ENCODE measurements at regions not wholly inside any gene's neighbourhood (a gene's known extent, or its start where the extent isn't known, plus 50 kb on each side); places are given as distances from the start of the nearest gene placed in this dataset.

- no peak for TF ChIP-seq ZBTB33 (IDR thresholded peaks at IDR 0.05; ENCODE audit: extremely low read depth, insufficient replicate concordance, low read length)
- TF ChIP-seq FOSL1 (IDR thresholded peaks at IDR 0.05; ENCODE audit: low read depth), result no peak
- no peak for TF ChIP-seq SIN3A (IDR thresholded peaks at IDR 0.05; ENCODE audit: low read depth)
- no peak for TF ChIP-seq CTCF (IDR thresholded peaks at IDR 0.05 in 2 of 3, conservative IDR thresholded peaks at IDR 0.05 in 1 of 3; ENCODE audit: borderline replicate concordance in 1 of 3, insufficient read depth in 1 of 3, low read depth in 2 of 3, low read length in 2 of 3)
- no peak for TF ChIP-seq POLR2AphosphoS5 (IDR thresholded peaks at IDR 0.05; ENCODE audit: low read depth, low read length)
- no peak for TF ChIP-seq ZNF274 (IDR thresholded peaks at IDR 0.05; ENCODE audit: low read depth, low read length)
- TF ChIP-seq EZH2 (IDR thresholded peaks at IDR 0.05), result no peak
- TF ChIP-seq CBX3 (IDR thresholded peaks at IDR 0.05; ENCODE audit: low read depth), result no peak
- TF ChIP-seq RAD21 (IDR thresholded peaks at IDR 0.05; ENCODE audit: low read depth), result no peak
- TF ChIP-seq ZFX (IDR thresholded peaks at IDR 0.05), result no peak
- TF ChIP-seq JUND (IDR thresholded peaks at IDR 0.05), result no peak
- TF ChIP-seq POLR2A (IDR thresholded peaks at IDR 0.05; ENCODE audit: borderline replicate concordance, extremely low read depth, insufficient read depth, insufficient read length), result no peak
- TF ChIP-seq TCF7L2 (IDR thresholded peaks at IDR 0.05; ENCODE audit: borderline replicate concordance, extremely low read depth, insufficient read depth, insufficient read length), result no peak
- no peak for TF ChIP-seq SP1 (IDR thresholded peaks at IDR 0.05; ENCODE audit: low read depth)
- TF ChIP-seq YY1 (IDR thresholded peaks at IDR 0.05; ENCODE audit: extremely low read depth, insufficient replicate concordance, low read depth, low read length), result no peak
- no peak for TF ChIP-seq EZH2phosphoT487 (IDR thresholded peaks at IDR 0.05; ENCODE audit: borderline replicate concordance)
- TF ChIP-seq SRF (IDR thresholded peaks at IDR 0.05; ENCODE audit: low read depth), result no peak
- Histone ChIP-seq H3K4me2 (ENCODE audit: low read length) (no peak overlapping the region), H4K20me1 (ENCODE audit: insufficient read depth) (no peaks in the 10 kb centered on the region), H3K9me3 (ENCODE audit: control insufficient read depth in 1 of 2, insufficient read depth in 1 of 2, low read depth in 1 of 2, low read length in 2 of 2) (no peaks in the 10 kb centered on the region), H3K9ac (ENCODE audit: low read length) (no peak overlapping the region), H3K79me2 (ENCODE audit: insufficient read depth, low read length) (no peaks in the 10 kb centered on the region), H3K36me3 (ENCODE audit: control insufficient read depth in 1 of 2, insufficient read depth in 2 of 2, low read length in 2 of 2) (no peaks in the 10 kb centered on the region), H3K9me2 (ENCODE audit: insufficient read depth) (no peaks in the 10 kb centered on the region), H3K27me3 (ENCODE audit: insufficient read depth, low read length) (no peaks in the 10 kb centered on the region), H3K27ac (ENCODE audit: low read depth, low read length) (no peak overlapping the region), H3K4me1 (ENCODE audit: control insufficient read depth in 1 of 2, insufficient read depth in 2 of 2, low read length in 2 of 2) (no peaks in the 10 kb centered on the region), H2AFZ (ENCODE audit: low read depth, low read length, poor library complexity, severe bottlenecking) (no peak overlapping the region), H3K4me3 (replicated peaks in 1 of 2; ENCODE audit: low read depth in 1 of 2, low read length in 2 of 2) (no peak overlapping the region)
- no TSS peak for BruUV-seq (replicated peaks)
- ChIA-PET POLR2A (no interaction called here), RAD21 (ENCODE audit: low non-redundant PET in 1 of 2, low total read pairs in 2 of 2, uncharacterized antibody in 2 of 2, unreplicated experiment in 2 of 2) (no interaction called here), CTCF (no interaction called here)
- no peak for ATAC-seq
- intact Hi-C loops (cut with micrococcal nuclease), result no loop called here
- no peak for DNase-seq (ENCODE audit: low read depth, low spot score)
Observed at GRCh38 chr14:30786701-30787100, 87.7 kb upstream of the COCH start.

Data from HCT116 (cell line).